RWPE2 (cell line): ENCODE measurements at regions not wholly inside any gene's neighbourhood (a gene's known extent, or its start where the extent isn't known, plus 50 kb on each side); places are given as distances from the start of the nearest gene placed in this dataset.
A peak's percentile ranks its signal among the peaks of the same experiment; 100 is the strongest.

Experiments used
- ATAC-seq: fragments of 200-7000 bp; cut with Tn5 transposase; 3 replicates; pipeline ENCODE4 v1.9.1; 2021; ENCODE audit warnings: low read depth
- DNase-seq: peaks from one replicate; pipeline ENCODE4 v3.0.0-alpha.2; 2020; ENCODE audit warnings: low spot score
- H3K27ac ChIP-seq: fragments of 450-650 bp; 2 replicates; pipeline ENCODE4 v1.5.1; 2017; ENCODE audit warnings: mild to moderate bottlenecking; ENCODE audit not compliant: poor library complexity, severe bottlenecking
- H3K27me3 ChIP-seq: fragments of 250-450 bp; sonication (Bioruptor Pico); 2 replicates; pipeline ENCODE4 v1.5.1; 2021; ENCODE audit warnings: mild to moderate bottlenecking, moderate library complexity; ENCODE audit not compliant: insufficient read depth, poor library complexity, severe bottlenecking
- H3K36me3 ChIP-seq: fragments of 250-450 bp; sonication (Bioruptor Pico); 2 replicates; pipeline ENCODE4 v1.5.1; 2020; ENCODE audit warnings: low read depth, mild to moderate bottlenecking, moderate library complexity
- H3K4me1 ChIP-seq: fragments of 250-450 bp; sonication (Bioruptor Pico); 2 replicates; pipeline ENCODE4 v1.5.1; 2021; ENCODE audit warnings: mild to moderate bottlenecking, moderate library complexity; ENCODE audit not compliant: insufficient read depth, poor library complexity, severe bottlenecking
- H3K4me3 ChIP-seq: fragments of 250-450 bp; sonication (Bioruptor Pico); 2 replicates; pipeline ENCODE4 v1.5.1; 2021; ENCODE audit warnings: mild to moderate bottlenecking, moderate library complexity; ENCODE audit not compliant: severe bottlenecking
- H3K9me3 ChIP-seq: fragments of 250-450 bp; sonication (Bioruptor Pico); 2 replicates; pipeline ENCODE4 v1.5.1; 2021; ENCODE audit warnings: mild to moderate bottlenecking, moderate library complexity; ENCODE audit not compliant: severe bottlenecking
- TF ChIP-seq, protein P1 (sequence below): fragments of 450-650 bp; IDR thresholded peaks from one replicate; pipeline ENCODE4 v1.5.1; 2017; ENCODE audit warnings: mild to moderate bottlenecking, moderate library complexity; ENCODE audit not compliant: poor library complexity, severe bottlenecking

DNA sequence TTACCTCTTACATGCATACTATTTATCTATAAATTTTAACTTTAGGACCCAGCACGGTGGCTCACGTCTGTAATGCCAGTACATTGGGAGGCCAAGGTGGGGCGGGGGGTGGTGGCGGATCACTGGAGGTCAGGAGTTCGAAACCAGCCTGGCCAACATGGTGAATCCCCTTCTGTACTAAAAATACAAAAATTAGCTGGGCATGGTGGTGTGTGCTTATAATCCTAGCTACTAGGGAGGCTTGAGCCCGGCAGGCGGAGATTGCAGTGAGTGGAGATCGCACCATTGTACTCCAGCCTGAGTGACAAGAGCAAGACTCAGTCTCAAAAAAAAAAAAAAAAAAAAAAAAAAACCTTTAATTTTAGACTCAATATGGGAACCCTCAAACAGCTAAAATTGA, 1582.6 kb upstream of the NUDT12 start:
- ATAC-seq, result no peak

DNA sequence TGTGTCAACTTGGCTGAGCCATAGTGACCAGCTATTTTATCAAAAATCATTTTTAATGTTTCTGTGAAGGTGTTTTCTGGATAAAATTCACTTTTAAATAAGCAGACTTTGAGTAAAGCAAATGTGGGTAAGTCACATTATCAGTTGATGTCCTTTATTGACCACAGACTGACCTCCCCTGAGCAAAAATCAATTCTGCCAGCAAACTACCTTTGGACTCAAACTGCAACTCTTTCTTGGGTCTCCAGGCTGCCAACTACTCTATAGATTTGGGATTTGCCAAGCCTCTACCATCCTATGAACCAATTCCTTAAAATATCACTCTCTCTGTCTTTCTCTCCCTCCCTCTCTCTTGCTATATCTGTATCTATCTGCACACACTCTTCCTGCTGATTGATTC, 1571.7 kb upstream of the NUDT12 start:
- TF ChIP-seq, protein P1, sequence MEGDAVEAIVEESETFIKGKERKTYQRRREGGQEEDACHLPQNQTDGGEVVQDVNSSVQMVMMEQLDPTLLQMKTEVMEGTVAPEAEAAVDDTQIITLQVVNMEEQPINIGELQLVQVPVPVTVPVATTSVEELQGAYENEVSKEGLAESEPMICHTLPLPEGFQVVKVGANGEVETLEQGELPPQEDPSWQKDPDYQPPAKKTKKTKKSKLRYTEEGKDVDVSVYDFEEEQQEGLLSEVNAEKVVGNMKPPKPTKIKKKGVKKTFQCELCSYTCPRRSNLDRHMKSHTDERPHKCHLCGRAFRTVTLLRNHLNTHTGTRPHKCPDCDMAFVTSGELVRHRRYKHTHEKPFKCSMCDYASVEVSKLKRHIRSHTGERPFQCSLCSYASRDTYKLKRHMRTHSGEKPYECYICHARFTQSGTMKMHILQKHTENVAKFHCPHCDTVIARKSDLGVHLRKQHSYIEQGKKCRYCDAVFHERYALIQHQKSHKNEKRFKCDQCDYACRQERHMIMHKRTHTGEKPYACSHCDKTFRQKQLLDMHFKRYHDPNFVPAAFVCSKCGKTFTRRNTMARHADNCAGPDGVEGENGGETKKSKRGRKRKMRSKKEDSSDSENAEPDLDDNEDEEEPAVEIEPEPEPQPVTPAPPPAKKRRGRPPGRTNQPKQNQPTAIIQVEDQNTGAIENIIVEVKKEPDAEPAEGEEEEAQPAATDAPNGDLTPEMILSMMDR, result no peak
- H3K4me3 ChIP-seq, result no peak overlapping the region
- ATAC-seq (no peak), DNase-seq (no peak)
- H3K27ac ChIP-seq, result no peak overlapping the region
- no peaks in the 10 kb centered on the region for H3K36me3 ChIP-seq
- no peaks in the 10 kb centered on the region for H3K4me1 ChIP-seq
- H3K9me3 ChIP-seq, result no peaks in the 10 kb centered on the region
- no peaks in the 10 kb centered on the region for H3K27me3 ChIP-seq

More for the DNA sequence above, 1582.6 kb upstream of the NUDT12 start:
- H3K27ac ChIP-seq, result no peak overlapping the region
- H3K36me3 ChIP-seq, result no peaks in the 10 kb centered on the region
- peak; percentile 23 for DNase-seq
- TF ChIP-seq, protein P1, result no peak
- no peak overlapping the region for H3K4me3 ChIP-seq
- H3K27me3 ChIP-seq, result no peaks in the 10 kb centered on the region
- H3K4me1 ChIP-seq, result no peaks in the 10 kb centered on the region
- peaks cover 2% of the 10 kb centered on the region for H3K9me3 ChIP-seq

DNA sequence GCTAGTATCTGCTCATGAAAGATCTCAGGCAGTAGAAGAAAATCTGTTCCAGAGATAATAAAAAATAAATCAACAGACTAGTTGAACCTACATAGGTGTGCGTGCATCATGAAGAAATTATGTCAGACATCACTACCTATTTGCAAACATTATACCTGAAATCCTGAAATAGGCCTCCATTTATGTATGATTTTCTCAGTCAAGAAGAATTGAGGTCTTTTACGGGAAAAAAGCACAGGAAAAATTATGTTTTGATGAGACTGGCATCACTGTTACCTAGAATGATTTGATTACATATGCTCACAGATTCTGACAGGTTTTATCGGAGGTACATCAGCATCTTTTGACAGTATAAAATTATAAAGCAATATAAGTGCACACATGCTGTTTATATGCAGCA, 1570.5 kb upstream of the NUDT12 start:
- ATAC-seq (no peak), DNase-seq (no peak)
- no peak overlapping the region for H3K4me3 ChIP-seq
- no peak overlapping the region for H3K27ac ChIP-seq
- TF ChIP-seq, protein P1, result no peak
- no peaks in the 10 kb centered on the region for H3K27me3 ChIP-seq
- no peaks in the 10 kb centered on the region for H3K9me3 ChIP-seq
- no peaks in the 10 kb centered on the region for H3K36me3 ChIP-seq
- no peaks in the 10 kb centered on the region for H3K4me1 ChIP-seq

DNA sequence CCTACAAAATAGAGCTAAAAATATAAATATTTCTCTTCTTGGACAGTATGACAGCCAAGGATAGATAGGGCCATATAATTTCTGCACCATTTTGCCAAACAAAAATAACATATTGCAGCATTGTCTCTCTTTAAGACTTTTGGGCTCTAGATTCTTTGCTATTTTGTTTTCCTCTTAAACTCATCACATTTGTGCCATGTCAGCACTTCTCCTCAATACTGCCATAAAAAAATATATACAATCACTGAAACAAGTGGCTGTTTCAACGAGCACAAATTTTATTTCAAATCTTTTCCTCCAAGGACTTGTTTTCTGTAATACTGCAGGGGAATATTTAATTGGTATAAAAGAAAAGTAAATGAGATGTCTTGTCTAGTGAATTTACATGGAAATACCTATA, 1570.0 kb upstream of the NUDT12 start:
- ATAC-seq (no peak), DNase-seq (no peak)
- Histone ChIP-seq H3K4me3 (no peak overlapping the region), H3K36me3 (no peaks in the 10 kb centered on the region), H3K27ac (no peak overlapping the region), H3K9me3 (no peaks in the 10 kb centered on the region), H3K4me1 (no peaks in the 10 kb centered on the region), H3K27me3 (no peaks in the 10 kb centered on the region)
- TF ChIP-seq, protein P1, result no peak

DNA sequence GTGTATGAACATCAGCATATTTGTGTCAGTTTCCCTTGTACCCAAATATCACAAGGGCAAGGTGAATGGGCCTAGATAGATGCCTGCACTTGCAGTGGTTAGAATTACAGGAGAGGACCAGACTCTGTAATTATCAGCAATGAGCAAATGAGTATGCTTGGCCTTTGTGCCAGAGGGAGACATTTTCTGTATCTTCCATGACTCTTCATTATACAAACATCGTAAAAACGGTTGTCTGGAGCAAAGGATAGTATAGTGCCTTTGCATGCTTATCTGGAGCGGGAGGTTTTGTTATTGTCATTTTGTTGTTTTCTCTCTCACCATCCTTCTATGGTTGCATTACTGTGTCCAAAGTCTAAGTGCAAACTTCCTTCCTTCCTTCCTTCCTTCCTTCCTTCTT, 1568.5 kb upstream of the NUDT12 start:
- DNase-seq, result no peak

More for the DNA sequence above, 1568.5 kb upstream of the NUDT12 start:
- TF ChIP-seq, protein P1, result no peak
- no peak overlapping the region for H3K27ac ChIP-seq
- H3K9me3 ChIP-seq, result no peaks in the 10 kb centered on the region
- no peaks in the 10 kb centered on the region for H3K4me1 ChIP-seq
- H3K27me3 ChIP-seq, result no peaks in the 10 kb centered on the region
- H3K4me3 ChIP-seq, result no peak overlapping the region
- no peak for ATAC-seq
- H3K36me3 ChIP-seq, result no peaks in the 10 kb centered on the region
